K562 (cell line): ENCODE measurements at regions not wholly inside any gene's neighbourhood (a gene's known extent, or its start where the extent isn't known, plus 50 kb on each side); places are given as distances from the start of the nearest gene placed in this dataset.

Source experiments
- CBFA2T2 ChIP-seq: fragments of 450-650 bp; conservative IDR thresholded peaks from 2 replicates; pipeline ENCODE4 v1.6.1; 2017; ENCODE audit warnings: mild to moderate bottlenecking
- CBFA2T3 ChIP-seq: fragments of 450-650 bp; IDR thresholded peaks from 2 replicates; pipeline ENCODE4 v1.6.1; 2017
- DPF2 ChIP-seq: fragments of 450-650 bp; IDR thresholded peaks from 2 replicates; pipeline ENCODE4 v1.6.1; 2016
- FUS ChIP-seq: fragments of 200-400 bp; formaldehyde crosslinking; optimal IDR thresholded peaks from 2 replicates; pipeline ENCODE3; 2017; ENCODE audit warnings: low read depth, low read length
- HOMEZ ChIP-seq: fragments of 250-450 bp; sonication (Bioruptor Pico); IDR thresholded peaks from 2 replicates; pipeline ENCODE4 v1.4.0; 2020; ENCODE audit warnings: mild to moderate bottlenecking, moderate library complexity
- IRF2 ChIP-seq: sonication (generic); formaldehyde crosslinking; IDR thresholded peaks from 2 replicates; pipeline ENCODE4 v1.8.1; 2022; ENCODE audit warnings: mild to moderate bottlenecking, missing genetic modification reagents
- MAFK ChIP-seq: IDR thresholded peaks from 2 replicates; pipeline ENCODE4 v1.6.1; 2011; ENCODE audit warnings: low read length, improper control_type of control experiment
- MCM2 ChIP-seq: fragments of 450-650 bp; IDR thresholded peaks from 2 replicates; pipeline ENCODE4 v1.6.1; 2017; ENCODE audit warnings: low read depth, mild to moderate bottlenecking
- NFIC ChIP-seq: fragments of 450-650 bp; IDR thresholded peaks from 2 replicates; pipeline ENCODE4 v1.6.1; 2017; ENCODE audit warnings: mild to moderate bottlenecking, inconsistent platforms
- NR2C1 ChIP-seq, 2 experiments: fragments of 450-650 bp; IDR thresholded peaks; 2 replicates each; pipeline ENCODE4 v1.6.1; 2017; ENCODE audit warnings: mild to moderate bottlenecking in 2 of 2, antibody characterized with exemption in 1 of 2, inconsistent platforms in 1 of 2, missing compliant biosample characterization in 1 of 2, missing genetic modification characterization in 1 of 2
- RCOR1 ChIP-seq, 2 experiments: IDR thresholded peaks; 2 replicates each; pipeline ENCODE4 v1.6.1; 2012; ENCODE audit warnings: low read depth in 2 of 2, low read length in 2 of 2, borderline replicate concordance in 1 of 2, improper control_type of control experiment in 1 of 2
- TFE3 ChIP-seq: fragments of 450-650 bp; formaldehyde crosslinking; IDR thresholded peaks from 2 replicates; pipeline ENCODE4 v1.4.0; 2020; ENCODE audit warnings: mild to moderate bottlenecking, mixed read lengths
- U2AF2 ChIP-seq: fragments of 200-400 bp; formaldehyde crosslinking; optimal IDR thresholded peaks from 2 replicates; pipeline ENCODE3; 2017; ENCODE audit warnings: low read depth, mild to moderate bottlenecking, low read length
- ZNF395 ChIP-seq: fragments of 200-800 bp; sonication (Bioruptor generic); IDR thresholded peaks from 2 replicates; pipeline ENCODE4 v1.6.1; 2017; ENCODE audit warnings: missing genetic modification characterization, missing compliant biosample characterization
- ZNF740 ChIP-seq, 3 experiments: fragments of 200-800 bp in 1 of 3; sonication (Bioruptor generic) in 1 of 3; sonication (generic) in 1 of 3; formaldehyde crosslinking in 1 of 3; IDR thresholded peaks; 2 replicates each; pipeline versions ENCODE4 v1.6.1 to v1.8.0; 2016 to 2022; ENCODE audit warnings: mild to moderate bottlenecking in 2 of 3, missing compliant biosample characterization in 2 of 3, missing genetic modification characterization in 2 of 3, missing genetic modification reagents in 1 of 3

- no peak for TF ChIP-seq RCOR1 (IDR thresholded peaks at IDR 0.05; ENCODE audit: borderline replicate concordance in 1 of 2, low read depth in 2 of 2, low read length in 2 of 2)
- TF ChIP-seq U2AF2 = no peak
- TF ChIP-seq CBFA2T2 = 0 out of 2 replicates have a peak, but pooled peaks have one; percentile 3
- TF ChIP-seq IRF2 (CRISPR knock-in tag) = no peak
- no peak for TF ChIP-seq HOMEZ
- no peak for TF ChIP-seq ZNF395 (CRISPR knock-in tag)
- TF ChIP-seq FUS = no peak
- TF ChIP-seq ZNF740 (CRISPR knock-in tag; IDR thresholded peaks at IDR 0.05) = no peak
- TF ChIP-seq ZNF740 (tag; IDR thresholded peaks at IDR 0.05) = no peak
- no peak for TF ChIP-seq TFE3
- TF ChIP-seq CBFA2T3 = peak; percentile 53
- no peak for TF ChIP-seq DPF2
- TF ChIP-seq MAFK = no peak
- no peak for TF ChIP-seq NR2C1 (IDR thresholded peaks at IDR 0.05)
- no peak for TF ChIP-seq NR2C1 (tag; IDR thresholded peaks at IDR 0.05)
- no peak for TF ChIP-seq NFIC
- TF ChIP-seq MCM2 = no peak
These were observed 96.5 kb upstream of the ZNF608 start (continued) for GRCh38 chr5:124842725-124843595.
